ENCODE measurements at regions not wholly inside any gene's neighbourhood (a gene's known extent, or its start where the extent isn't known, plus 50 kb on each side); places are given as distances from the start of the nearest gene placed in this dataset.

DNA sequence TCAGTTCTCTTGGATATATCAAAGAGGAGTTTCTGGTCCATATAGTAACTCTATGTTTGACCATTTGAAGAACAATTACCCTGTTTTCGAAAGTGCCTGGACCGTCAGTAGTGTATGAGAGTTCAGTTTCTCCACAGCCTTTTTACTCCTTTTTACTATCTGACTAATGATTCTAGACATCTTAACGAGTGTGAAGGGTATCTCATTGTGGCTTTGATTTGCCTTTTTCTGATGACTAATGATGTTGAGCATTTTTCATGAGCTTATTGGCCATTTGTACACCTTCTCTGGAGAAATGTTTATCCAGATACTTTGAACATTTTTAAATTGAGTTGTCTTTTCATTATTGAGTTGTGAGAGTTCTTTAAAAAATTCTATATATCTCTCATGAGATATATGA is 114.9 kb upstream of the ATXN1 start:
- TF ChIP-seq CTCF (IDR thresholded peaks at IDR 0.05 in 4 of 5, conservative IDR thresholded peaks at IDR 0.05 in 1 of 5): no peak
- TF ChIP-seq POLR2A (IDR thresholded peaks at IDR 0.05): no peak
